GM19438 (cell line): ENCODE measurements at regions not wholly inside any gene's neighbourhood (a gene's known extent, or its start where the extent isn't known, plus 50 kb on each side); places are given as distances from the start of the nearest gene placed in this dataset.
"Not testable (repeated sequence)": the region's sequence is repeated elsewhere in the genome, so short reads cannot be mapped to it uniquely, and the experiment has no call there.

Experiments used
- ATAC-seq: cut with Tn5 transposase; IDR thresholded peaks from one replicate; pipeline ENCODE4 v1.9.1; 2021; ENCODE audit warnings: low read depth; ENCODE audit not compliant: unreplicated experiment

DNA sequence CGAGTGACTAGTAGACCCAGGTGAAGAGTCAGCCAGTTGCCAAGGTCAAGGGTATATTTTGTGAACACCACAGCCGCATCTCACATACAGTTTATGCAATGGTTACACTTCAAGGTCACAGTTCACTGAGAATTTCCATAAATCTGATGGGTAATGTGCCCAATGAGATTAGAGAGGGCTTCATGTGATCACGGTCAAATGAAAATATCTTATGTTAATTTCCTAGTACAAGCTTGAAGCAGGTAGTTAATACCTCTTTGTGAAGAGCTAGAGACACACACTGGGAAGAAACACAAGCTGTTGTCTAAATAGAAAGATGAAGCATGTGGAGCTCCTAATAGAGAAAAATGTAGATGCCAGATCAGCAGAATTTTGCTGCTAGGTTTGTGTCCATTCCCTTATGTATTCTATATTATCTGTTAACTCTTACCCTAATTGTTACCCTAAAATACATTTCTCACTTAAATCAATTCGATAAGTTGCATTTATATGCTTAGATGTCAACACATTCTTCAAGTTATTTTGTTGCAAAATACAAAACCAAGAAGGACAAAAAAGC, 136.0 kb downstream of the NR2F2 start:
- no peak for ATAC-seq

DNA sequence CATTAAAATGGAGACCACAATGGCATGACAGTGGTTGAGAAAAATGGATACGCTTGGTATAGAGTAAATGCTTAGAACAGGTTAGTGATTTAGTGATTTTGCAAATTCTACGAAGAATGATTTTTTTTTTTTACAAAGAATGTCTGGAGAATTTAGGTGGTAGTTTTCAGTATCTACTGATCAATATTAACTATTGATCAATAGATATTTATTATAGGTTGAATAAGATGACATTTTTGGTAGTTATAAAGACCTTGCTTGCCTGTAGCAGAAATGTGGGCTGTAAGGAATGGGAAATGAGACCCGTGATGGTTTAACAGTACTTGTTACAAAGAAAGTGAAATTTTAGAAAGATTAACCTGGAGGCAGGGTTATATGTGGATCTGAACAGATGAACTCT, 137.5 kb downstream of the NR2F2 start:
- no peak for ATAC-seq

DNA sequence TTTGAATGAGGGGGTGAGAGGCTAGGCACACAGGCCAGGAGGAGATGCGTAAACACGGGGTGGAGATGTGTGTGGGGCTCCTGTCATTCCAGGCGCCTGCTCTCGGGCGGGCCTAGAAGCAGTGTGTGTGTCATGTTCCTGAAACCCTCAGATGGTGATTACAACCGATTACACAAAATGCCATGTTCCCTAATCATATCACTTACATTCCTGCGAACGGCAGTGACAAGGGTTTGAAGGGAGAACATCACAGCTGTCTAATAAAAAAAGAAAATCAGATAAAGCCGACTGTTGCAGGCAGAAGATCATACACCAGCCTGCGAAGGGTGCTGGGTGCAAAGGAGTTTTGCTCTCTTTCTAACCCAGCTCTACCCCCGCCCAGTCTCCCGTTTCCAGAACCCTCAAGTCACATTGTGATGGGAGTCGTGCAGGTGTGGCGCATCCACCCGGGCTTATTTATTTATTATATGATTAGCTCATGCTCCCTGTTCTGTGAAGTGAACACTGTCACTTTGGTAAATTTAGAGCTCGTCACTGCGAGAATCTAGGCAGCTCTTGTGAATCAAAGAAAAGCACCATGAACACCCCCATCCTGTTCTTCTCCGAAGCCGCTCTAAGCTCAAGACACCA, 140.3 kb downstream of the NR2F2 start:
- no peak for ATAC-seq

DNA sequence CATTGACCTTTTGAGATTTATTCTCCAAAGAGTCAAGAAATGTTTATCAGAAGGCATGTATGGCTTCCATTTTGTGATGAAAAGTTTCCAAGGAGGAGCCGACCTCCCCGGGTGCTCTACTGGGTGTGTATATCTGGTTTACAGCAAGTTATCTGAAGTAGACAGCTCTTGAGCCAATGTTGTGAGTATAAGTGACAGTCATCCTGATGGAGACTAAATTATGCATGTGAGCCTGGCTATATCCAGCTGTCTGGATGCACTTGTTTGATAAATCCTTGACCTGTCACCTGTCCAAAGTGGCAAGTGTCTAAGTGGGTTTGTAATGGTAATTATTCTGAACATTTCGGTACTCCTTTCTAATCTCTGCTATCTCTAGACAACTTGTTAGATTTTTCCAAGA, 142.2 kb downstream of the NR2F2 start:
- ATAC-seq: no peak

DNA sequence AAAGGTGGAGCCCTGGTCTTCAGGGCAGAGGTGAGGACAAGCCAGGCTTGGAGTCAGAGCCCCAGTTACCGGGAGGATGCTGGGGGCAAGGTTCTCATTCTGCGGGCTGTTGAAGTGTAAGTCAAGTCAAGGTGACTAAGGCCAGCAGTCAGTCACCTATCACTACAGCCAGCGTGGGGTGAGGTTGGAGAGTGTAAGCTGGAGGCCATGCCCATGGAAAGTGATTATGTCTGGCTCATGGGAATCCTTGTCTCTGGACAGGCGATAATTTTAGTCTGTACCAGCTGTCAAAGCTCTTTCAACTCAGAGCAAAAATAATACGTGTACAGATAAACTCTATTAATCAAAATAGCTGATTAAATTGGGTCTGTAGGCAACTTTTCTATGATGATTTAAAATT, 143.1 kb downstream of the NR2F2 start:
- ATAC-seq: no peak

DNA sequence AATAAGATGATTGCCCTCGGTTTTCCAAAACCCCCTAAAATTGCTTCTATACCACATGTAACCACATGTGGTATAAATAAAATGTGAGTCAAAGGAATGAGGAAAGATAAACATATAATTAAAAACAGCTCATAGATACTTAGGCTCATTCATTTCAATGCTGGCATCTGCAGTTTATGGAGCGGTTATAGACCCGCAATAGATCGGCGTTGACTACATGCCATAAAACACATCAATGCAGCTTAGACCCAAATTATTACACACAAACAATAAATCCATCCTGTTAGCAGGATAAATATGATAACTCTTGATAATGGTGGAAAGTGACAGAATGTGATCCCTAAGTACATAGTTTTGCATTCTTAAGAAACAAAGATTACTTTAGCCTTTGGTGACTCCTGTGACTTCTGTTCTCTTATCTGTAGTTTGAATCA, 143.7 kb downstream of the NR2F2 start:
- no peak for ATAC-seq

DNA sequence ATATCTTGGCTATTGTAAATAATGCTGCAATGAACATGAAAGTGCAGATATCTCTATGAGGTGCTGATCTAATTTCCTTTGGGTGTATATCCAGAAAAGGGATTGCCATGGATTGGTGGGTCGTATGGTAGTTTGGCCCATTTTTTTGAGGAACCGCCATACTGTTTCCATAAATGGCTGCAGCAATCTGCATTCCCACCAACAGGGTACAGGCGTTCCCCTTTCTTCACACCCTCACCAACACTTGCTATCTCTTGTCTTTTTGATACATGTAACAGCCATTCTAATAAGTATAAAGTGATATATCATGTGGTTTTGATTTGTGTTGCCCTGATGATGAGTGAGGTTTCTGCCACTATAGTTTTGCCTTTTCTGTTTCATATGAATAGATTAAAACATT, 146.7 kb downstream of the NR2F2 start:
- no peak for ATAC-seq

DNA sequence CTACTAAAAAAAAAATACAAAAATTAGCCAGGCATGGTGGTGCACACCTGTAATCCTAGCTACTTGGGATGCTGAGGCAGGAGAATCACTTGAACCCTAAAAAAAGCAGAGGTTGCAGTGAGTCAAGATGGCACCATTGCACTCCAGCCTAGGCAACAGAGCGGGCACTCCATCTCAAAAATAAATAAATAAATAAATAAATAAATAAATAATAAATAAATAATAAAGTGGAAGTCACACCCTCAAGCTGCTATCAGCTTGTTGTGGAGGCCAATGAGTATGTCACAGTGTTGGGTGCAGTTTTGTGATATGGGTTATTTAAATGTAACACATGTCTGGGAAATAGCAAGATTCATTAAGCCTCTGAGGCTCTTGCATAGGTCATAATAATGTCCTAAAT, 153.9 kb downstream of the NR2F2 start:
- ATAC-seq: not testable (repeated sequence)

DNA sequence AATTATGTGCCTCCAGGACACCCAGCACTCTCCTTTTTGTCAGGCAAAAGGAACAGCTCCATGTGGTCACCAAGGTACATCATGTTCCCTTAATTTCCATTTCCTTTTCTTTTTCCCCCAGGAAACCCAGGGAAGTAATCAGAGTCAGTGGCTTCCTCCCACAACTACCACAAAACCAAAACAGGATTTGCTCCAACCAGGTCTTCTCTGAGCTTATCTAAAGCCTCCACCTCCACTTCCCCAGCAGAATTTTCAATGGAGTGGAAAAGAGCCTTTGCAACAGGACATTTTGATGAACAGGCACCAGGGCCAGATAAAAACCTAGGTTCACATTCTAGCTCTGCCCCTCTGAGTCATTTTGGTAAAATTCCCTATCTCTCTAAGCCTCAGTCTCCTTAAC, 154.3 kb downstream of the NR2F2 start:
- ATAC-seq: no peak

DNA sequence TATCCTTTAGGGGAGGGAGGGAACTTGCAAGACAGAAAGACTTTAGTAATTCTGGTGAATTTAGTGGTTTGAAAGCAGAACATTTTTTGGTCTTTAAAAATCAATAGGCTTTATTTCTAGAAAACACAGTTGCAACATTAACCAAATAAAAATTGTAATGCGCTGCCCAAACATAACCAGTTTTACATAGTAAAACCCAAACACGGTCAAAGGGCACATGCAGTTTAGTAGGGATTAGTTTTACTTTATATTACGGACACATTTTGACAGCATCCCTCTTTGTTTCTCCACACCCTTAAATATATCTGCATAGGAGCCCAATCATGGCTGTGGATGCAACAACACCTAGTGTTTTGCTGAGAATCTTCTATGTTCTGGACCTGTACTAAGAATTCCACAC, 156.7 kb downstream of the NR2F2 start:
- ATAC-seq: no peak

DNA sequence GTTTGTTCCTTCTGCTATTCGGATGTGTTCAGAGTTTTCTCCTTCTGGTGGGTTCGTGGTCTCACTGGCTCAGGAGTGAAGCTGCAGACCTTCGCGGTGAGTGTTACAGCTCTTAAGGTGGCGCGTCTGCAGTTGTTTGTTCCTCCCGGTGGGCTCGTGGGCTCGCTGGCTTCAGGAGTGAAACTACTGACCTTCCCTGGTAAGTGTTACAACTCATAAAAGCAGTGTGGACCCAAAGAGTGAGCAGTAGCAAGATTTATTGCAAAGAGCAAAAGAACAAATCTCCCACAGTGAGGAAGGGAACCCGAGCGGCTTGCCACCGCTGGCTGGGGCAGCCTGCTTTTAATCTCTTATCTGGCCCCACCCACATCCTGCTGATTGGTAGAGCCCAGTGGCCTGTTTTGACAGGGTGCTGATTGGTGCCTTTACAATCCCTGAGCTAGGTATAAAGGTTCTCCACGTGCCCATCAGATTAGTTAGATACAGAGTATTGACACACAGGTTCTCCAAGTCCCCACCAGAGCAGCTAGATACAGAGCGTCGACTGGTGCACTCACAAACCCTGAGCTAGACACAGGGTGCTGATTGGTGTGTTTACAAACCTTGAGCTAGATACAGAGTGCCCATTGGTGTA, 160.7 kb downstream of the NR2F2 start:
- not testable (repeated sequence) for ATAC-seq

DNA sequence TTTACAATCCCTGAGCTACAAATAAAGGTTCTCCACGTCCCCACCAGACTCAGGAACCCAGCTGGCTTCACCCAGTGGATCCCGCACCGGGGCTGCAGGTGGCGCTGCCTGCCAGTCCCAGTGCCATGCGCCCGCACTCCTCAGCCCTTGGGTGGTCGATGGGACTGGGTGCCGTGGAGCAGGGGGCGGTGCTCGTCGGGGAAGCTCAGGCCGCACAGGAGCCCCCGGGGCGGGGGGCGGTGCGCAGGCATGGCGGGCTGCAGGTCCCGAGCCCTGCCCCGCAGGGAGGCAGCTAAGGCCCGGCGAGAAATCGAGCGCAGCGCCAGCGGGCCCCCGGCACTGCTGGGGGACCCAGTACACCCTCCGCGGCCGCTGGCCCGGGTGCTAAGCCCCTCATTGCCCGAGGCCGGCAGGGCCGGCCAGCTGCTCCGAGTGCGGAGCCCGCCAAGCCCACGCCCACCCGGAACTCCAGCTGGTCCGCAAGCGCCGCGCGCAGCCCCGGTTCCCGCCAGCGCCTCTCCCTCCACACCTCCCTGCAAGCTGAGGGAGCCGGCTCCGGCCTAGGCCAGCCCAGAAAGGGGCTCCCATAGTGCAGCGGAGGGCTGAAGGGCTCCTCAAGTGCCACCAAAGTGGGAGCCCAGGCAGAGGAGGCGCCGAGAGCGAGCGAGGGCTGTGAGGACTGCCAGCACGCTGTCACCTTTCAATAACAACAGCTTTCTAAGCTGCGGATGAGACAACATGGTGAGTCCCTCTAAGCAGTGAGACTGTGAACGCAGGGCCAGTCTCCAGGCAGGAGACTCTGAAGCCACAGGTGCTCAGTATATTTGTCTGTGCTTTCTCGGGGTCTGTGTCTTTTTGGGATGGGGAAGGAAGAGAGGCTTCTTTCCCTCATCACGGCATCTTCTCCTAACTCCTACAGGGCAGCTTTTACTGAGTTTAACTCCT, 161.5 kb downstream of the NR2F2 start:
- not testable (repeated sequence) for ATAC-seq

DNA sequence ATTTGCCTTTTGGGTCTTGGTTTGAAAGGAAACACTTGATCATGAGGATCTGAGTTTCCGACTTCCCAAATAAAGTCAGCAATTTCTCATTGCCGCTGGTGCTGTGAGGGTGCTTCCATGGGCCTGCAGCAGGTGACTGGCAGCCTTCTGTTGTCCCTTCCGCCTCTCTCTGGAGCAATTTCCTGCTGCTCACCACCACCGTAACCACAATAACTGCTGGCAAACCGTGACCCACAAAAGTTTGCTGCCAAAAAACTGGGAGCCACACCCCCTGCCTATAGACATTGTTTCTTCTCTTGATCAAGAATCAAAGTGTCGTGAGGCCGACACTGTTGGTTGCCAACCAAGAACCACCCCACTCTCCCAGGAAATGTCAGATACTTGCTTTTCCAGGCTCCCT, 164.0 kb downstream of the NR2F2 start:
- ATAC-seq: no peak

DNA sequence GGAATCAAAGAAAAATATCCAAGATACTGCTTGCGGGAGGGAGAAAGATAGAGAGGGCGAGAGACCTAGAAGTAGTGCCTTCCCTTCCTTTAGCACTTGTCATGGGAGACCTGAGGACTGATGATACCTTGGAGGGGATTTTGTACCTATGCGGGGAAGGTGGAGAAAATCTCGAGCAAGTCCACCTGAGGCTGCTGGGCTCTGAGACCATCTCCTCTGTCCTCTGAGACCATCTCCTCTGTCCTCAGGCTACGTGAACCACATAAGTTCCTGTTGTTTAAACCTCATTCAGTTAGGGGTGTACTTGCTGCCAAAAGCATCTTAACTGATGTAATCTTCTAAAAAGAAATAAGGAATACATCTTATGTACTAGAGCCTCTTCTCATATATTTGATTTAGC, 164.9 kb downstream of the NR2F2 start:
- ATAC-seq: no peak

DNA sequence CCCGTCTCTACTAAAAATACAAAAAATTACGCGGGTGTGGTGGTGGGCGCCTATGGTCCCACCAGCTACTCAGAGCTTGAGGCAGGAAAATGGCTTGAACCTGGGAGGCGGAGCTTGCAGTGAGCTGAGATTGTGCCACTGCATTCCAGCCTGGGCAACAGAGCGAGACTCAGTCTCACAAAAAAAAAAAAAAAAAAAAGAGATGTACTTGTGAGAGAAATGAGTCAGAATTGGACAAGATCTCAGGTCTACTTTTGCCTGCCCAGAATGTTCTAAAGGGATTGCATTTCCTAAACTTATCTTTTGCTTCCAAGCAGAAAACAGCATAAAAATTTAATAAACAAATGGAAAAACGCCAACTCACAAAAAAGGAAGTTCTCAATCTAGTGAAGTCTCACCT, 167.5 kb downstream of the NR2F2 start:
- no peak for ATAC-seq

DNA sequence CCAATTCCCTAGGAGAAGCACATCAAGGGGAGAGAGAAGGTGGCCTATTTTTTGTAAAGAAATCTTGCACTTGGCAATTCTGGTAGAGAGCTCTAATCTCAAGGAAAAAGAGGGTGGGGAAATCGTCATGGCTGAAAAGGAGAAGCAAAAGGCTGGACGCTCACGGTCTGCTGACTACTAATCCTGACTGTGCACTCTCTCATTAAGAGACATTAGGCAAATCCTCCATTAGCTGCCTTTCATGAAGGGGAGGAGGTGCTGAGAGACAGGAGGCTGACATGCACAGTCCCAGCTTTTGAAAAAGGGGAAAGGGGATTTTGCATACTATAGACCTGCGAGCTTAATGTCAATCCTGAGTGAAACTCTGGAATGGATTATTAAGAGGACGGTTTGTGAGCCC, 170.0 kb downstream of the NR2F2 start:
- no peak for ATAC-seq

DNA sequence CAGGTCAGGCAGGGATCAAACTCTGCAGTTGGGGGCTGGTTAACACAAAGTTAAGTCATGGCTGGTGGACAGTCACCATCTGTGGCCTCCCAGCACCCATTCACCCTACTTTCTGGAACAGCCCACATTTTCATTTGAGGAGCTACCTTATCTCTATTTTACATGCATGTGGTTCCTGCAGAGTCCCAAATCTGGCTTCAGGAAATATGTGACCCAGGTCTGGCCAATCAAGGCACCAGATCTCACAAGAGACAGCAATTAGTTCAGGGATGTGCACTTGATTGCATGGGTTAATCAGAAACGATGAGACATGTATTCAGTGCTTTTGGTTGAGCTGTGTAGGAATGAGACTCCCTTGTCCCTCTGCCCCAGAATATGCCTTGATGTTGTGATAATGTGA, 170.9 kb downstream of the NR2F2 start:
- no peak for ATAC-seq

DNA sequence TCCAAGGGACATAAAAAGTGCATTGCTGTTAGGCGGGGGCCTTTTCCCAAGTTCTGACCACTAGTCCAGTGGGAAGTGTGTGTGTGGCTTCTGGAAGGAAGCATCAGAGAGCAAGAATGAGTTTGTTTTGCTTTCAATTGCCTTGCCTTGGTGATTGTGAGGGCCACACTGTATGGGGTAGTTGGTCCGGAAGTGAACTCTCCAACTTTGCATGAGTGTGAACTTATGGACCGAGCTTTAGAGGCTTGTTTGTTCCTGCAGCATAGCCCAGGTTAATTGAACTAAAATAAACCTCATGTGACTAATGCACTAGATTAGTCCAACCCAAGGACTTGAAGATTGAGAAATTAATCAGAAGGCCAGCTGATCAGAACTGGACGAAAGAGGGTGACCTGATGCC, 171.7 kb downstream of the NR2F2 start:
- ATAC-seq: no peak

DNA sequence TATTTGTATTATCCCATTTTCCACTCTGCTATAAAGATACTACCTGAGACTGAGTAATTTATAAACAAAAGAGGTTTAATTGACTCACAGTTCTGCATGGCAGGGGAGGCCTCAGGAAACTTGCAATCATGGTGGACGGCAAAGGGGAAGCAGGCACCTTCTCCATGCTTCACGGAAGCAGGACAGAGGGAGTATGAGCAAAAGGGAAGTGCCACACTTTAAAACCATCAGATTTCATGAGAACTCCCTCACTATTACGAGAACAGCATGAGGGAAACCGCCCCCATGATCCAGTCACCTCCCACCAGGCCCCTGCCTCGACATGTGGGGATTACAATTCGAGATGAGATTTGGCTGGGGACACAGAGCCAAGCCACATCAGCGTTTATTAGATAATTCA, 172.8 kb downstream of the NR2F2 start:
- no peak for ATAC-seq

DNA sequence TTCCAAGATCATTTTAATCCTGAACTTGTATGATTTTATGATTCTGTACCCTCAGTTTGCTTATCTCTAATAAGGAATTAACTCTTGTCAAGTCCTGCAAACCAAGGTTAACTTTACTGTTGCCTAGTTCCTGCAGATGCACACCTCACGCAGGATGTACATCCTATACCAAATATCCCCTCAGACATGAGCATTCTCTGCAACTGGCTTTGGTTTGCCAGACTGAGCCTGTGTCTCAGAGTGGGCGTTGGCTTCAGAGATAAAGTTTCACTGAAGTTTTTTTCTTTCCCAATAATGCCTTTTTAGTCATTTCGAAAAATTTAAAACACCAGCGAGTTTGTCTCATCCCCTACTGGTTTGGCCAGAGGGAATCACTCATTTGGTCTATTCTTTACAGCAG, 173.9 kb downstream of the NR2F2 start:
- ATAC-seq: no peak

DNA sequence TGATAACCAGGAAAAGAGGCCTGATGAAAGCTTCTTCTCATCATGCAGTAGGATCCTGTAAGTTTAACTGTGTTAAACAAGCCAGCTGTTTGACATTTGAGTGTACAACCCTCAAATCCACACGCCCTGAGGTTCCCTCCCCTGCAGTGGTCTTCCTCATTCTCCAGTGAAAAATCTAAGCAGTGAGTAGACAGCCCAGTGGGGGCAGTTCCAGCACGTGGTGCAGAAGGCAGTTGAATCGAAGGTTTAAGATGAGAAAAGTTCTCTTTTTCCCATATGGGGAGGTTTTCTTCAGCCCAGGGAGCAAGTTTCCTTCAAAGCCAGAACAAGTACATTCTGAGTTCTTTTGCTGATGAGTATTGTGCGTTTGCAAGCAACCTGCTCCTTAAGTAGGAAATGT, 174.5 kb downstream of the NR2F2 start:
- ATAC-seq: no peak
